HepG2 (cell line): ENCODE measurements at regions not wholly inside any gene's neighbourhood (a gene's known extent, or its start where the extent isn't known, plus 50 kb on each side); places are given as distances from the start of the nearest gene placed in this dataset.

ENCODE experiments used
- ATAC-seq: fragments of 200-7000 bp; cut with Tn5 transposase; 3 replicates; pipeline ENCODE4 v1.9.1; 2020; ENCODE audit warnings: mild to moderate bottlenecking, moderate library complexity
- BruUV-seq: library from RNA; stranded (reverse); fragments of 400-500 nt; replicated peaks from 2 replicates; lab custom pipeline; 2021; lab: Mats Ljungman, UMichigan
- CTCF ChIA-PET: fragments of 300-600 bp; formaldehyde crosslinking; extraction: SDS; loops from one replicate; lab custom pipeline; 2021; ENCODE audit warnings: low total read pairs, inconsistent platforms, low intra/inter-chr PET ratio; lab: Yijun Ruan, JAX
- POLR2A ChIA-PET: fragments of 350-600 bp; sonication (Branson Sonifier 250); formaldehyde crosslinking; loops from one replicate; lab custom pipeline; 2020; ENCODE audit warnings: antibody characterized with exemption, inconsistent platforms; lab: Yijun Ruan, JAX
- DNase-seq: peaks from one replicate; pipeline ENCODE4 v3.0.0-alpha.2; 2015; ENCODE audit warnings: low spot score
- FAIRE-seq: peaks from 3 replicates; lab custom pipeline; 2011; peaks lifted over from hg19 to GRCh38; lab: Jason Lieb, UNC
- H2AFZ ChIP-seq: one replicate; pipeline ENCODE4 v1.6.1; 2011; ENCODE audit warnings: low read length, inconsistent platforms
- H3K27ac ChIP-seq: fragments of 300-600 bp; 3 replicates; pipeline ENCODE4 v1.8.0; 2011; ENCODE audit warnings: mixed run types, mild to moderate bottlenecking, mixed read lengths, low read length, inconsistent platforms; ENCODE audit not compliant: insufficient read depth; ENCODE audit errors: extremely low read length
- H3K27me3 ChIP-seq, 2 experiments: fragments of 200-600 bp in 1 of 2; 2 replicates in 1 of 2; 3 replicates in 1 of 2; pipeline versions ENCODE4 v1.6.0 to v1.8.0; 2011; ENCODE audit warnings: low read length in 2 of 2, mild to moderate bottlenecking in 2 of 2, moderate library complexity in 2 of 2, inconsistent platforms in 1 of 2; ENCODE audit not compliant: insufficient read depth in 2 of 2, control insufficient read depth in 1 of 2
- H3K36me3 ChIP-seq, 2 experiments: fragments of 200-600 bp in 1 of 2; replicated peaks in 1 of 2; 2 replicates in 1 of 2; 3 replicates in 1 of 2; pipeline versions ENCODE4 v1.5.1 to v1.8.0; 2011; ENCODE audit warnings: low read length in 2 of 2, inconsistent platforms in 1 of 2; ENCODE audit not compliant: insufficient read depth in 2 of 2, control insufficient read depth in 1 of 2
- H3K4me1 ChIP-seq: 2 replicates; pipeline ENCODE4 v1.5.1; 2012; ENCODE audit warnings: low read length, inconsistent platforms; ENCODE audit not compliant: insufficient read depth
- H3K4me2 ChIP-seq: 2 replicates; pipeline ENCODE4 v1.6.0; 2011; ENCODE audit warnings: low read depth, low read length, inconsistent platforms
- H3K4me3 ChIP-seq, 3 experiments: fragments of 200-600 bp in 1 of 3; sonication (generic), shearing (Covaris generic) in 1 of 3; replicated peaks in 1 of 3; 2 replicates each; pipeline ENCODE4 v1.5.1; 2011 to 2016; ENCODE audit warnings: low read length in 3 of 3, inconsistent platforms in 2 of 3, low read depth in 2 of 3, mild to moderate bottlenecking in 2 of 3, control low read depth in 1 of 3, mixed read lengths in 1 of 3; ENCODE audit not compliant: insufficient read depth in 1 of 3
- H3K79me2 ChIP-seq: one replicate; pipeline ENCODE4 v1.6.1; 2011; ENCODE audit warnings: low read length, inconsistent platforms; ENCODE audit not compliant: insufficient read depth
- H3K9ac ChIP-seq: 2 replicates; pipeline ENCODE4 v1.6.0; 2011; ENCODE audit warnings: mild to moderate bottlenecking, low read depth, low read length, inconsistent platforms; ENCODE audit not compliant: insufficient read depth
- H3K9me3 ChIP-seq: 2 replicates; pipeline ENCODE4 v1.5.1; 2012; ENCODE audit warnings: mild to moderate bottlenecking, low read length
- H4K20me1 ChIP-seq: 2 replicates; pipeline ENCODE4 v1.6.0; 2011; ENCODE audit warnings: inconsistent platforms, mild to moderate bottlenecking, low read length, moderate library complexity; ENCODE audit not compliant: insufficient read depth
- ARNT2 ChIP-seq: sonication (generic); formaldehyde crosslinking; IDR thresholded peaks from 2 replicates; pipeline ENCODE4 v1.8.0; 2022; ENCODE audit warnings: mild to moderate bottlenecking, low read depth, missing genetic modification reagents, moderate library complexity
- CEBPG ChIP-seq: IDR thresholded peaks from 2 replicates; pipeline ENCODE4 v1.6.1; 2016
- DMTF1 ChIP-seq: sonication (generic); formaldehyde crosslinking; IDR thresholded peaks from 2 replicates; pipeline ENCODE4 v1.4.0; 2020; ENCODE audit warnings: mild to moderate bottlenecking, missing genetic modification reagents
- DNMT3B ChIP-seq: conservative IDR thresholded peaks from 2 replicates; pipeline ENCODE4 v1.6.1; 2016; ENCODE audit warnings: missing biosample characterization, control low read depth
- FOSL2 ChIP-seq: sonication (generic); formaldehyde crosslinking; IDR thresholded peaks from 2 replicates; pipeline ENCODE4 v1.4.0; 2020; ENCODE audit warnings: missing genetic modification reagents
- FOXC1 ChIP-seq: sonication (generic); formaldehyde crosslinking; IDR thresholded peaks from 2 replicates; pipeline ENCODE4 v1.8.0; 2022; ENCODE audit warnings: mild to moderate bottlenecking, missing genetic modification reagents, borderline replicate concordance
- KDM1A ChIP-seq: IDR thresholded peaks from 2 replicates; pipeline ENCODE4 v1.6.1; 2016; ENCODE audit warnings: missing compliant biosample characterization
- KLF15 ChIP-seq: sonication (generic); formaldehyde crosslinking; IDR thresholded peaks from 2 replicates; pipeline ENCODE4 v1.8.1; 2023; ENCODE audit warnings: borderline replicate concordance, mild to moderate bottlenecking, inconsistent platforms, missing genetic modification reagents, mixed read lengths
- KMT2B ChIP-seq: IDR thresholded peaks from 2 replicates; pipeline ENCODE4 v1.6.1; 2016; ENCODE audit warnings: missing genetic modification reagents, missing compliant biosample characterization
- RBM22 ChIP-seq: fragments of 200-400 bp; formaldehyde crosslinking; optimal IDR thresholded peaks from 2 replicates; pipeline ENCODE3; 2017; ENCODE audit warnings: mild to moderate bottlenecking, low read length, moderate library complexity
- STAT6 ChIP-seq: sonication (generic); formaldehyde crosslinking; IDR thresholded peaks from 2 replicates; pipeline ENCODE4 v1.4.0; 2020; ENCODE audit warnings: missing genetic modification reagents, mild to moderate bottlenecking, borderline replicate concordance
- TMF1 ChIP-seq: sonication (generic); formaldehyde crosslinking; IDR thresholded peaks from 2 replicates; pipeline ENCODE4 v1.8.1; 2022; ENCODE audit warnings: low read depth, missing genetic modification reagents
- TSC22D2 ChIP-seq: sonication (generic); formaldehyde crosslinking; IDR thresholded peaks from 2 replicates; pipeline ENCODE4 v1.5.1; 2020; ENCODE audit warnings: missing genetic modification reagents, mild to moderate bottlenecking, borderline replicate concordance
- ZNF3 ChIP-seq: IDR thresholded peaks from 2 replicates; pipeline ENCODE4 v1.7.0; 2017; ENCODE audit warnings: inconsistent platforms
- ZNF550 ChIP-seq: sonication (generic); formaldehyde crosslinking; IDR thresholded peaks from 2 replicates; pipeline ENCODE4 v1.4.0; 2020; ENCODE audit warnings: mild to moderate bottlenecking, missing genetic modification reagents, borderline replicate concordance
- ZNF569 ChIP-seq: sonication (generic); formaldehyde crosslinking; IDR thresholded peaks from 2 replicates; pipeline ENCODE4 v1.5.0; 2020; ENCODE audit warnings: mild to moderate bottlenecking, missing genetic modification reagents, moderate library complexity, borderline replicate concordance
- WGBS: methylation state at CpG from one replicate; pipeline ENCODE4 v1.1.6; 2017; ENCODE audit warnings: low lambda C conversion rate; 5-methylcytosine and 5-hydroxymethylcytosine counted together
- in situ Hi-C: cut with HindIII; loops from 2 replicates; pipeline ENCODE4 v1.10.0; 2017; ENCODE audit warnings: low pct_unique_long_range_greater_than_20kb; ENCODE audit not compliant: extremely low pct_ligation_motif_present
- intact Hi-C: fragments of 100-400 bp; cut with micrococcal nuclease; formaldehyde crosslinking; loops from one replicate; pipeline ENCODE4 v1.10.0; 2022; ENCODE audit not compliant: unreplicated experiment

- POLR2A ChIA-PET, result no interaction called here
- no peaks in the 10 kb centered on the region for H3K36me3 ChIP-seq
Observed at GRCh38 chr3:88535563-88535962, 385.8 kb downstream of the C3orf38 start.

More at GRCh38 chr3:88535563-88535962, 385.8 kb downstream of the C3orf38 start:
- Histone ChIP-seq H3K9me3 (no peaks in the 10 kb centered on the region), H3K79me2 (no peaks in the 10 kb centered on the region), H3K4me1 (no peaks in the 10 kb centered on the region), H3K27me3 (no peaks in the 10 kb centered on the region; a peak in 1 of 5 replicates), H3K4me3 (no peak overlapping the region), H4K20me1 (no peaks in the 10 kb centered on the region), H3K27ac (no peak overlapping the region)
- FAIRE-seq, result no peak
- 3% methylated on average over 1 of the region's 1 CpG for WGBS
- TF ChIP-seq FOSL2 (CRISPR knock-in tag) (no peak), ZNF550 (CRISPR knock-in tag) (no peak), DMTF1 (CRISPR knock-in tag) (no peak), CEBPG (CRISPR knock-in tag) (no peak), ZNF3 (CRISPR knock-in tag) (no peak), STAT6 (CRISPR knock-in tag) (no peak), TMF1 (CRISPR knock-in tag) (no peak), FOXC1 (CRISPR knock-in tag) (no peak), ZNF569 (no peak), KDM1A (CRISPR knock-in tag) (no peak), KMT2B (CRISPR knock-in tag) (no peak), TSC22D2 (no peak), DNMT3B (no peak), RBM22 (no peak), KLF15 (no peak), ARNT2 (no peak)
- TF ChIP-seq, all 625 proteins: peak for 0
- no peak for DNase-seq
- BruUV-seq, result no TSS peak
- in situ Hi-C loops, result no loop called here
- intact Hi-C loops, result no loop called here
- CTCF ChIA-PET, result no interaction called here
- Histone ChIP-seq H3K9ac (no peak overlapping the region), H3K4me2 (no peak overlapping the region), H2AFZ (no peak overlapping the region)
- no peak for ATAC-seq
